ENCODE measurements at regions not wholly inside any gene's neighbourhood (a gene's known extent, or its start where the extent isn't known, plus 50 kb on each side); places are given as distances from the start of the nearest gene placed in this dataset.

DNA sequence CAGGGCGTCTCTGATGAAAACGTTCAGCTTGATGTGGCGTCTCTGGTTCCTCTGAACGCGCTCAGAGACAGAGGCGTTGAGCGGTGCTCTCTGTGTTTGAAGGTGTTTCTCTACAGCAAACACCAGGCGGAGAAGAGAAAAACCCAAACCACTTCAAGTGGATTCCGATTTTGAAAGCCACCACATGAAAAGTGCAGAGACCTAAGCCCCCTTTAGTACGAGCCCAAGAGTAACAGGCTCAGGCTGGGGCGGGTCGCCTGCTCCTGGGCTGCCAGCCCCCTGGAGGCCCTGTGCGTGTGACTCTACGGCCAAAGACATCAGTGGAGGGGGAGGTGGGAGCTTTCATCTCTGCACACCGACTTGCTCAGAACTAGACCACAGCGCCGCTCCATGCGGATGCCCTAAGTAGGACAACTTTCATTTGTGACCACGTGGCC is 328.4 kb downstream of the MAF start:
- H3K27ac ChIP-seq, result no peak overlapping the region
- TF ChIP-seq, protein P1, sequence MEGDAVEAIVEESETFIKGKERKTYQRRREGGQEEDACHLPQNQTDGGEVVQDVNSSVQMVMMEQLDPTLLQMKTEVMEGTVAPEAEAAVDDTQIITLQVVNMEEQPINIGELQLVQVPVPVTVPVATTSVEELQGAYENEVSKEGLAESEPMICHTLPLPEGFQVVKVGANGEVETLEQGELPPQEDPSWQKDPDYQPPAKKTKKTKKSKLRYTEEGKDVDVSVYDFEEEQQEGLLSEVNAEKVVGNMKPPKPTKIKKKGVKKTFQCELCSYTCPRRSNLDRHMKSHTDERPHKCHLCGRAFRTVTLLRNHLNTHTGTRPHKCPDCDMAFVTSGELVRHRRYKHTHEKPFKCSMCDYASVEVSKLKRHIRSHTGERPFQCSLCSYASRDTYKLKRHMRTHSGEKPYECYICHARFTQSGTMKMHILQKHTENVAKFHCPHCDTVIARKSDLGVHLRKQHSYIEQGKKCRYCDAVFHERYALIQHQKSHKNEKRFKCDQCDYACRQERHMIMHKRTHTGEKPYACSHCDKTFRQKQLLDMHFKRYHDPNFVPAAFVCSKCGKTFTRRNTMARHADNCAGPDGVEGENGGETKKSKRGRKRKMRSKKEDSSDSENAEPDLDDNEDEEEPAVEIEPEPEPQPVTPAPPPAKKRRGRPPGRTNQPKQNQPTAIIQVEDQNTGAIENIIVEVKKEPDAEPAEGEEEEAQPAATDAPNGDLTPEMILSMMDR (conservative IDR thresholded peaks at IDR 0.05), result no peak

GRCh38 chr16:79271583-79271982 is 329.0 kb downstream of the MAF start:
- H3K27ac ChIP-seq, result no peak overlapping the region
- TF ChIP-seq, protein P1 (conservative IDR thresholded peaks at IDR 0.05), result no peak

DNA sequence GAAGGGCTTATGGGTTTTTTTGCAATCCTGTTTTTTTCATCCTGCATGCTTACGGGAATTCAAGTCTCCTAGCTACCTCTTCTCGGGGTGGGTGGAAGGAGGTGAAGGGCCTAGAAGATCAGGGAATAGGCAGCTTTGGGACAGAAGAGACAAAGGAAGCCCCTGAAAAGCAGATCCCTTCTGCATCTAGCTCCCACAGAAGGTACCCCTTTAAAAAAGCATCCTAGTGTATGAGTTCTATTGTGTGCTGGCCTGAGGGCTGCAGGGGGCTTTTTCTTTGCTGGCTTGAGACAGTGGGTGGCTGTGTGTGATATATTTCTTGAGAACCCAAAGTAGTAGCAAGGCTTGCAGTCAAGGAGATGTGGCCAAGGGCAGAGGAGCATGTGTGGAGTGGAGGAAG is 330.5 kb downstream of the MAF start:
- H3K27ac ChIP-seq, result no peak overlapping the region
- TF ChIP-seq, protein P1 (conservative IDR thresholded peaks at IDR 0.05), result no peak

DNA sequence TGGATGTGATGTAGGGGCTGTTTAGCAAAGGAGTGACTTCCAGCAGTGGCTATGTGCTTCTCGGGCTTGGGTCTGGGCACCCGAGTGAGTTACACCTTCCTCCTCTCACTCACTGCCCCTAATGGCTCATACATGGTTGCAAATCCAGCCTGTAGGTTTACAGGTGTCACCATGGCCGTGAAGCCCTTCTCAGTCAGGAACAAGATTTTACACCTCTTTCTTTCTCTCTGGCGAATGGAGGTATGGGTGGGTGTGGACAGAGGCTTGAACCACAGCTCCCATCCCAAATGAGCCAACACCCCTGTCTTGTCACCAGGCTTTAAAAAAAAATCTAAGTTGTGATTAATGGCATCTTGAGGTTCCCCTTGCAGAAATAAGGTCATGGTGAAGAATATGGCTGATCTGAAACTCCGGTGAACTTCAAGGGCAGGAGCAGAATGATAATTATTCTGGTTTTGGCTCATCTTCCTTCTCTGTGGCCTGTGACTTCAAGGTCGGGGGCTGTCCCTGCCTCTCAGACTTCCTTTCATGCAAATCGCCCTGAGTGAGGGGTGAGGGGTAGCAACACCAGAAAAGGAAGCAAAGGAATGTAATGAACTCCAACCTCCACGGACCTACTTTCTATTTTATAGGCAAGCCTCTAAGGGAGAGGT is 331.2 kb downstream of the MAF start:
- no peak overlapping the region for H3K27ac ChIP-seq
- TF ChIP-seq, protein P1 (conservative IDR thresholded peaks at IDR 0.05), result no peak

DNA sequence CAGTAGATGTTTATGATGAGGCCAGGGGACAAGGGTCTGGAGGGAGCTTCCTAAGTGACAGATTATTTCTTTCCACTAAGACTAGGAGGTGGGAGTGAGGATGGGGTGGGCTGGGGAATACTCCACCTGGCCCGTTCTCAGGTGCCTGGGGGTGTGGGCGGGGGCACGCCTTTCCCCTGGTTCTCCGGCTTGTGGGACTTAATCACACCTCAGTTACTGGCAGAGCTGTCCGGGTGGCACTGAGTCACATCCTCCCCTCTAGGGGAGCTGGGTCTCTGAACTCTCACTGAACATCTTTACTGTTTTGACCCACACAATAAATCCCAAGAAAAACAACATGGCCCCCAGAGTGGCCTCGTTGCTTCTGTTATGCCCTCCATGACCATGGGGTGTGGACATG is 332.8 kb downstream of the MAF start:
- TF ChIP-seq, protein P1 (conservative IDR thresholded peaks at IDR 0.05), result no peak
- no peak overlapping the region for H3K27ac ChIP-seq

DNA sequence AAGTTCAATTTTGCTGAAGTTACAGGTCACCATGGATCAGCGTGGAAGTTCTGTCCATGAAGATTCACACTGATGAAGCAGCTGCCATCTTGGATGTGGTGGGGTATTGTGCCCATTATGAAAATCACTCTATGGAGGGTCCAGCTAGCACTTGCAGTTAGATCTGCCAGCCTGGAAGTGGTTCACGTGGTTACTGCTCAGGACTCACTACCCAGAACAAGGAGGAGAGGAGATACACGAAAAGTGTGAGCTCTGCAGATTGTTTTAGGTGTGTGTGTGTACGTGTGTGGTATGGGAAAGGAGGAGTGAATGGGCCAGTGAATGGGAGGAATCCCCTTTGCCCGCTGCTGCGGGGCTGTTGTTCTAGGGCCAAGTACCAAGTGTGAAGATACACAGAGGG is 333.4 kb downstream of the MAF start:
- TF ChIP-seq, protein P1 (conservative IDR thresholded peaks at IDR 0.05), result no peak
- H3K27ac ChIP-seq, result no peak overlapping the region

DNA sequence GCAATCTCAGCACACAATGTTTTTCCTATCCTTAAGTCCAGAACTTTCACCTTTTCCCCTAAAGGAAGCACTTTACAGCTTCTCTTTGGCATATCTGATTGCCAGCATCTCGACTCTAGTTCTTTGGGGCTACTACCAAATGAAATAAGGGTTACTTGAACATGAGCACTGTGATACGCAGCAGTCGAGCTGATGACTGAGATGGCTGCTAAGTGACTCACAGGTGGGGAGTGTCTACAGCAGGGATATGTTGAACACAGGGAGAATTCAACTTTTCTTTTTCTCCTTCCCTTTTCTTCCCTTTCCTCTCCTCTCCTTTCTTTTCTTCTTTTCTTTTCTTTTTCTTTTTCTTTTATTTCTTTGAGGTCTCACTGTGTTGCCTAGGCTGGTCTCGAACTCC is 334.8 kb downstream of the MAF start:
- TF ChIP-seq, protein P1 (conservative IDR thresholded peaks at IDR 0.05), result no peak
- no peak overlapping the region for H3K27ac ChIP-seq

All from VCaP (cell line).